Calu3 (cell line): ENCODE measurements at regions not wholly inside any gene's neighbourhood (a gene's known extent, or its start where the extent isn't known, plus 50 kb on each side); places are given as distances from the start of the nearest gene placed in this dataset.
"Not testable (repeated sequence)": the region's sequence is repeated elsewhere in the genome, so short reads cannot be mapped to it uniquely, and the experiment has no call there.

Experiments used
- BruUV-seq: library from RNA; stranded (reverse); fragments of 400-500 nt; replicated peaks from 2 replicates; lab custom pipeline; 2021; lab: Mats Ljungman, UMichigan
- CTCF ChIA-PET: fragments of 300-600 bp; sonication (Branson Sonifier 250); formaldehyde crosslinking; loops from one replicate; lab custom pipeline; 2022; ENCODE audit warnings: antibody characterized with exemption; lab: Charles Lee
- DNase-seq: peaks from one replicate; pipeline ENCODE4 v3.0.0; 2022
- H3K27ac Mint-ChIP-seq: one replicate; pipeline ENCODE4 v1.8.0; 2022; ENCODE audit warnings: mixed read lengths; ENCODE audit not compliant: unreplicated experiment
- H3K27me3 Mint-ChIP-seq: one replicate; pipeline ENCODE4 v1.8.0; 2022; ENCODE audit warnings: mixed read lengths; ENCODE audit not compliant: unreplicated experiment
- H3K36me3 Mint-ChIP-seq: one replicate; pipeline ENCODE4 v1.8.0; 2022; ENCODE audit warnings: mild to moderate bottlenecking, moderate library complexity, mixed read lengths; ENCODE audit not compliant: insufficient read depth, unreplicated experiment
- H3K4me1 Mint-ChIP-seq: one replicate; pipeline ENCODE4 v1.8.0; 2022; ENCODE audit warnings: mild to moderate bottlenecking, low read depth, mixed read lengths; ENCODE audit not compliant: unreplicated experiment
- H3K4me3 Mint-ChIP-seq: one replicate; pipeline ENCODE4 v1.8.0; 2022; ENCODE audit warnings: mild to moderate bottlenecking, low read depth, moderate library complexity, mixed read lengths; ENCODE audit not compliant: unreplicated experiment
- H3K9me3 Mint-ChIP-seq: one replicate; pipeline ENCODE4 v1.8.0; 2022; ENCODE audit warnings: low read depth, mixed read lengths; ENCODE audit not compliant: unreplicated experiment
- CTCF ChIP-seq: fragments of 200-600 bp; IDR thresholded peaks from one replicate; pipeline ENCODE4 v1.8.0; 2022; ENCODE audit warnings: antibody characterized with exemption; ENCODE audit not compliant: unreplicated experiment
- intact Hi-C: fragments of 100-400 bp; cut with micrococcal nuclease; formaldehyde crosslinking; loops from one replicate; pipeline ENCODE4 v1.10.0; 2022; ENCODE audit not compliant: unreplicated experiment

- Mint-ChIP-seq H3K36me3 (no peaks in the 10 kb centered on the region), H3K4me1 (no peaks in the 10 kb centered on the region), H3K9me3 (no peaks in the 10 kb centered on the region), H3K27ac (no peak overlapping the region), H3K27me3 (no peaks in the 10 kb centered on the region), H3K4me3 (no peak overlapping the region)
- no peak for DNase-seq
- CTCF ChIA-PET = no interaction called here
- no TSS peak for BruUV-seq
- intact Hi-C loops = no loop called here
- TF ChIP-seq CTCF = no peak
These were observed 290.0 kb downstream of the KCTD12 start for GRCh38 chr13:76596216-76596615.

DNA sequence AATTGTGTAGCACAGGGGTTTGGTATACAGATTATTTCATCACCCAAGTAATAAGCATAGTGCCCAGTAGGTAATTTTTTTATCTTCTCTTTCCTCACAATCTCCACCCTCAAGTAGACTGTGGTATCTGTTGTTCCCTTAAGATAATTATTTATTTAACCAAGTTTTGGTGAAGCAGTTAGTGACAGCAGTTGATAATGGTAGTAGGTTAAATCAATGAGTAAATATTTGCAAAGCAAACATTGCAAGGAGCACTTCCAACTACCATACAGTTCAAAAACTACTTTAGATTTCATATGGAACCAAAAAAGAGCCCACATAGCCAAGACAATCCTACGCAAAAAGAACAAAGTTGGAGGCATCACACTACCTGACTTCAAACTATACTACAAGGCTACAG, 291.8 kb downstream of the KCTD12 start:
- no peaks in the 10 kb centered on the region for H3K36me3 Mint-ChIP-seq
- CTCF ChIA-PET = no interaction called here
- BruUV-seq = no TSS peak
- no peaks in the 10 kb centered on the region for H3K9me3 Mint-ChIP-seq
- H3K4me3 Mint-ChIP-seq = no peak overlapping the region
- H3K4me1 Mint-ChIP-seq = no peaks in the 10 kb centered on the region
- DNase-seq = no peak
- no peak for TF ChIP-seq CTCF
- intact Hi-C loops = no loop called here
- no peak overlapping the region for H3K27ac Mint-ChIP-seq
- H3K27me3 Mint-ChIP-seq = no peaks in the 10 kb centered on the region

DNA sequence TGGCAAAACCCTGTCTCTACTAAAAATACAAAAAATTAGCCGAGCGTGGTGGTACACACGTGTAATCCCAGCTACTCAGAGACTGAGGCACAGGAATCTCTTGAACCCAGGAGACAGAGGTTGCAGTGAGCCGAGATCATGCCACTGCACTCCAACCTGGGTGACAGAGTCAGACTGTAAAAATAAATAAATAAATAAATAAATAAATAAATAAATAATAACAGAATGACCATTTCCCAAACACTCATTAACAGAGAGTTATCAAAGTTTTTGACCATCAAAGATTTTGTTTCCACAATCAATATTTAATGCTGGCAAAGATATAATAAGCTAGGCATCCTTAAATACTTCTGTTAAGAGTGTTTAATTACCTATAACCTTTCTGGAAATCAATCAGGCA, 299.4 kb downstream of the KCTD12 start:
- Mint-ChIP-seq H3K27ac (no peak overlapping the region), H3K4me1 (no peaks in the 10 kb centered on the region), H3K4me3 (no peak overlapping the region), H3K27me3 (no peaks in the 10 kb centered on the region), H3K9me3 (no peaks in the 10 kb centered on the region), H3K36me3 (no peaks in the 10 kb centered on the region)
- BruUV-seq = no TSS peak
- intact Hi-C loops = no loop called here
- TF ChIP-seq CTCF = no peak
- CTCF ChIA-PET = no interaction called here
- no peak for DNase-seq

- TF ChIP-seq CTCF = no peak
- Mint-ChIP-seq H3K36me3 (no peaks in the 10 kb centered on the region), H3K4me1 (no peaks in the 10 kb centered on the region), H3K27ac (no peak overlapping the region), H3K9me3 (no peaks in the 10 kb centered on the region), H3K4me3 (no peak overlapping the region), H3K27me3 (no peaks in the 10 kb centered on the region)
- CTCF ChIA-PET = interaction anchor here (0.6 kb wide), 1 partner anchor 67 kb away, joined by 3 read pairs; no protein-coding TSS in a partner anchor
- intact Hi-C loops = no loop called here
- DNase-seq = no peak
- BruUV-seq = no TSS peak
These were observed 306.5 kb downstream of the KCTD12 start for GRCh38 chr13:76579701-76580100.

DNA sequence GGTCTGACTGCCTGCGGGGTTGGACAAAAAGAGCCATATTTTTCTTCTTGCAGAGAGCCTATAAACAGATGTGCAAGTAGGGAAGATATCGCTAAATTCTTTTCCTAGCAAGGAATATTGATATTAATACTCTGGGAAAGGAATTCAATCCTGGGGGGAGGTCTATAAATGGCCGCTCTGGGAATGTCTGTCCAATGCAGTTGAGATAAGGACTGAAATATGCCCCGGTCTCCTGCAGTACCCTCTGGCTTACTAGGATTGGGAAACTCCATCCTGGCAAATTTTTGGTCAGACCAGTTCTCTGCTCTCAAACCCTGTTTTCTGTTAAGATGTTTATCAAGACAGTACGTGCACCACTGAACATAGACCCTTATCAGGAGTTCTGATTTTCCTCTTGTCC, 310.6 kb downstream of the KCTD12 start:
- H3K4me1 Mint-ChIP-seq, H3K36me3 Mint-ChIP-seq, H3K4me3 Mint-ChIP-seq, DNase-seq, H3K27ac Mint-ChIP-seq, intact Hi-C loops, H3K27me3 Mint-ChIP-seq, CTCF ChIA-PET, H3K9me3 Mint-ChIP-seq, BruUV-seq: not testable (repeated sequence)
